ENCODE measurements at regions not wholly inside any gene's neighbourhood (a gene's known extent, or its start where the extent isn't known, plus 50 kb on each side); places are given as distances from the start of the nearest gene placed in this dataset.

DNA sequence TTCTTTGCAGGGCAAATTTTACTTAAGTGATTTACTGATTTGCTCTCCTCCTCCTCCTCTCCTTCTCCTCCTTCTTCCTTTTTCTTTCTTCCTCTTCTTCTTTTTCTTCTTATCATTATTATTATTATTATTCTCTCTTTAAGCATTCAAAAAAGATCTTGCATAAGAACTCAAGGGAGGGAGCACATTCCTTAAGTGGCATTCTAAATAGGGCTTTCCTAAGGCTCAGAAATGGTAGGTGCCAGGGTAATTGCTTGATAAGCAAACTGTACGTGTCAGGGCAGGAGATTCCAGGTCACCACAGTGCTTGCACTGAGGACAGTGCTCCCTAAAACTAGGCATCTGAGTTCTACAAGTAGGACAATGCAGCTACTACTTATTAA is 92.4 kb downstream of the SPTSSA start:
- no peaks in the 10 kb centered on the region for H4K20me1 ChIP-seq (replicated peaks; ENCODE audit: control insufficient read depth, extremely low read depth, insufficient read depth, low read length)
- H3K4me3 ChIP-seq (replicated peaks in 1 of 3; ENCODE audit: insufficient read depth in 1 of 3, low read depth in 1 of 3, low read length in 3 of 3): no peak overlapping the region
- BruUV-seq (replicated peaks): no TSS peak
- H3K27me3 ChIP-seq (ENCODE audit: control insufficient read depth in 2 of 2, insufficient read depth in 2 of 2, low read length in 2 of 2): peaks cover 3 to 5% of the 10 kb centered on the region in 2 experiments
- no peaks in the 10 kb centered on the region for H3K4me1 ChIP-seq (ENCODE audit: control insufficient read depth, extremely low read depth, insufficient read depth, low read length)
- dilution Hi-C loops (cut with MboI; ENCODE audit: extremely low pct_ligation_motif_present, low sequenced_read_pairs): no loop called here
- H3K27ac ChIP-seq (ENCODE audit: insufficient read depth, low read depth, low read length): no peak overlapping the region
- no peak for FAIRE-seq
- H3K9me1 ChIP-seq (replicated peaks; ENCODE audit: control insufficient read depth, extremely low read depth, insufficient read depth, low read length): no peaks in the 10 kb centered on the region
- no peaks in the 10 kb centered on the region for H3K36me3 ChIP-seq (ENCODE audit: control insufficient read depth in 2 of 2, extremely low read depth in 1 of 2, insufficient read depth in 2 of 2, low read length in 2 of 2)
- no peak overlapping the region for H3K9ac ChIP-seq (replicated peaks; ENCODE audit: extremely low read depth, insufficient read depth, low read length)
- no peaks in the 10 kb centered on the region for H3K9me3 ChIP-seq (replicated peaks; ENCODE audit: control insufficient read depth, insufficient read depth, low read length)
- ChIA-PET CTCF (no interaction called here), POLR2A (no interaction called here)
- H3K4me2 ChIP-seq (ENCODE audit: insufficient read depth, low read length): no peak overlapping the region
- H3K79me2 ChIP-seq (ENCODE audit: control insufficient read depth, insufficient read depth, low read length): no peaks in the 10 kb centered on the region
- H2AFZ ChIP-seq (ENCODE audit: low read depth, low read length): no peak overlapping the region
- DNase-seq (ENCODE audit: low read depth, low spot score): no peak
- intact Hi-C loops (cut with micrococcal nuclease): no loop called here
- TF ChIP-seq, protein P1, sequence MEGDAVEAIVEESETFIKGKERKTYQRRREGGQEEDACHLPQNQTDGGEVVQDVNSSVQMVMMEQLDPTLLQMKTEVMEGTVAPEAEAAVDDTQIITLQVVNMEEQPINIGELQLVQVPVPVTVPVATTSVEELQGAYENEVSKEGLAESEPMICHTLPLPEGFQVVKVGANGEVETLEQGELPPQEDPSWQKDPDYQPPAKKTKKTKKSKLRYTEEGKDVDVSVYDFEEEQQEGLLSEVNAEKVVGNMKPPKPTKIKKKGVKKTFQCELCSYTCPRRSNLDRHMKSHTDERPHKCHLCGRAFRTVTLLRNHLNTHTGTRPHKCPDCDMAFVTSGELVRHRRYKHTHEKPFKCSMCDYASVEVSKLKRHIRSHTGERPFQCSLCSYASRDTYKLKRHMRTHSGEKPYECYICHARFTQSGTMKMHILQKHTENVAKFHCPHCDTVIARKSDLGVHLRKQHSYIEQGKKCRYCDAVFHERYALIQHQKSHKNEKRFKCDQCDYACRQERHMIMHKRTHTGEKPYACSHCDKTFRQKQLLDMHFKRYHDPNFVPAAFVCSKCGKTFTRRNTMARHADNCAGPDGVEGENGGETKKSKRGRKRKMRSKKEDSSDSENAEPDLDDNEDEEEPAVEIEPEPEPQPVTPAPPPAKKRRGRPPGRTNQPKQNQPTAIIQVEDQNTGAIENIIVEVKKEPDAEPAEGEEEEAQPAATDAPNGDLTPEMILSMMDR (IDR thresholded peaks at IDR 0.05; ENCODE audit: extremely low read depth in 1 of 2, insufficient read depth in 1 of 2, low read depth in 1 of 2, low read length in 2 of 2): no peak
- TF ChIP-seq FOS (IDR thresholded peaks at IDR 0.05; ENCODE audit: borderline replicate concordance, insufficient read depth, low read length) (no peak), MYC (IDR thresholded peaks at IDR 0.05; ENCODE audit: low read depth, low read length) (no peak), POLR2A (IDR thresholded peaks at IDR 0.05; ENCODE audit: low read depth, low read length) (no peak), GATA2 (IDR thresholded peaks at IDR 0.05; ENCODE audit: insufficient read depth, insufficient read length, low read depth, low read length) (no peak), JUN (IDR thresholded peaks at IDR 0.05; ENCODE audit: borderline replicate concordance, insufficient read depth, insufficient read length, low read depth) (no peak), EZH2 (IDR thresholded peaks at IDR 0.05; ENCODE audit: borderline replicate concordance, low read depth, low read length, severe bottlenecking) (no peak), POLR2AphosphoS5 (IDR thresholded peaks at IDR 0.05; ENCODE audit: insufficient read depth, low read depth, low read length) (no peak)
- TF ChIP-seq, protein P2, sequence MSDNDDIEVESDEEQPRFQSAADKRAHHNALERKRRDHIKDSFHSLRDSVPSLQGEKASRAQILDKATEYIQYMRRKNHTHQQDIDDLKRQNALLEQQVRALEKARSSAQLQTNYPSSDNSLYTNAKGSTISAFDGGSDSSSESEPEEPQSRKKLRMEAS (IDR thresholded peaks at IDR 0.05; ENCODE audit: insufficient read depth, insufficient read length): no peak

Measured in endothelial cell of umbilical vein (primary cell).